ENCODE measurements at regions not wholly inside any gene's neighbourhood (a gene's known extent, or its start where the extent isn't known, plus 50 kb on each side); places are given as distances from the start of the nearest gene placed in this dataset.
"Not testable (repeated sequence)": the region's sequence is repeated elsewhere in the genome, so short reads cannot be mapped to it uniquely, and the experiment has no call there.

- ATAC-seq, result no peak
- Histone ChIP-seq H3K27me3 (ENCODE audit: low read depth) (no peaks in the 10 kb centered on the region), H3K4me3 (no peak overlapping the region), H3K9me3 (peaks cover 20% of the 10 kb centered on the region), H3K27ac (no peak overlapping the region), H3K36me3 (no peaks in the 10 kb centered on the region), H3K4me1 (no peaks in the 10 kb centered on the region)
- TF ChIP-seq, protein P1, sequence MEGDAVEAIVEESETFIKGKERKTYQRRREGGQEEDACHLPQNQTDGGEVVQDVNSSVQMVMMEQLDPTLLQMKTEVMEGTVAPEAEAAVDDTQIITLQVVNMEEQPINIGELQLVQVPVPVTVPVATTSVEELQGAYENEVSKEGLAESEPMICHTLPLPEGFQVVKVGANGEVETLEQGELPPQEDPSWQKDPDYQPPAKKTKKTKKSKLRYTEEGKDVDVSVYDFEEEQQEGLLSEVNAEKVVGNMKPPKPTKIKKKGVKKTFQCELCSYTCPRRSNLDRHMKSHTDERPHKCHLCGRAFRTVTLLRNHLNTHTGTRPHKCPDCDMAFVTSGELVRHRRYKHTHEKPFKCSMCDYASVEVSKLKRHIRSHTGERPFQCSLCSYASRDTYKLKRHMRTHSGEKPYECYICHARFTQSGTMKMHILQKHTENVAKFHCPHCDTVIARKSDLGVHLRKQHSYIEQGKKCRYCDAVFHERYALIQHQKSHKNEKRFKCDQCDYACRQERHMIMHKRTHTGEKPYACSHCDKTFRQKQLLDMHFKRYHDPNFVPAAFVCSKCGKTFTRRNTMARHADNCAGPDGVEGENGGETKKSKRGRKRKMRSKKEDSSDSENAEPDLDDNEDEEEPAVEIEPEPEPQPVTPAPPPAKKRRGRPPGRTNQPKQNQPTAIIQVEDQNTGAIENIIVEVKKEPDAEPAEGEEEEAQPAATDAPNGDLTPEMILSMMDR (IDR thresholded peaks at IDR 0.05), result no peak
- intact Hi-C loops (cut with DNase I), result no loop called here
- no peak for DNase-seq
Measured at GRCh38 chr10:31675726-31676125, 252.9 kb downstream of the ARHGAP12 start.

- Histone ChIP-seq H3K9me3 (no peaks in the 10 kb centered on the region), H3K36me3 (no peaks in the 10 kb centered on the region), H3K4me3 (no peak overlapping the region), H3K27me3 (ENCODE audit: low read depth) (no peaks in the 10 kb centered on the region), H3K4me1 (no peaks in the 10 kb centered on the region), H3K27ac (no peak overlapping the region)
- intact Hi-C loops (cut with DNase I), result no loop called here
- TF ChIP-seq, protein P1 (IDR thresholded peaks at IDR 0.05), result no peak
- DNase-seq (no peak), ATAC-seq (no peak)
Measured at GRCh38 chr10:31669357-31669756, 259.3 kb downstream of the ARHGAP12 start.

GRCh38 chr10:31668326-31668725 is 260.3 kb downstream of the ARHGAP12 start:
- intact Hi-C loops (cut with DNase I), result no loop called here
- ATAC-seq (no peak), DNase-seq (no peak)
- Histone ChIP-seq H3K27me3 (ENCODE audit: low read depth) (no peaks in the 10 kb centered on the region), H3K36me3 (no peaks in the 10 kb centered on the region), H3K4me3 (no peak overlapping the region), H3K27ac (no peak overlapping the region), H3K4me1 (no peaks in the 10 kb centered on the region), H3K9me3 (no peaks in the 10 kb centered on the region)
- TF ChIP-seq, protein P1 (IDR thresholded peaks at IDR 0.05), result no peak

GRCh38 chr10:31665764-31666279 is 262.8 kb downstream of the ARHGAP12 start:
- intact Hi-C loops (cut with DNase I); H3K9me3 ChIP-seq; H3K4me3 ChIP-seq; H3K27ac ChIP-seq; H3K36me3 ChIP-seq; ATAC-seq; DNase-seq; H3K4me1 ChIP-seq; H3K27me3 ChIP-seq (ENCODE audit: low read depth): not testable (repeated sequence)

DNA sequence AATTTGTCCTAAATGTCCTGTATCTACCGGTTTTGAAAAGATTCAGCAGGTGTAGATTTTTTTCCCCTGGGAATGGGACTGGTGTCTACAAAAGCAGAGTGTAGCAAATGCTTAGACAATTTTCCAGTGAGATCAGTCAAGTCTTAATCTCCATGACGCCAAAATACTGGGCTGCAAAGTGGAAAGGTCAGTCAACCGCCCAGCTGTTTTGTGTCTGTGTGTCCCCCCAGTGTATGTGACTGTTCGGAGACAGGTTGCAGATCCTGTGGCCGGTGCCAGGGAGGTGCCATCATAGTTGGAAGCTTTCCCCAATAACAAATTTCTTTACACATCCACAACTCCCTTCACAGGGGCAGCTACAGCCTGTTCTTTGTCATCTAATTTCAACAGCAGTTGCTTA is 263.8 kb downstream of the ARHGAP12 start:
- Histone ChIP-seq H3K4me1 (no peaks in the 10 kb centered on the region), H3K4me3 (no peak overlapping the region), H3K27me3 (ENCODE audit: low read depth) (no peaks in the 10 kb centered on the region), H3K27ac (no peak overlapping the region), H3K36me3 (no peaks in the 10 kb centered on the region), H3K9me3 (no peaks in the 10 kb centered on the region)
- intact Hi-C loops (cut with DNase I), result no loop called here
- TF ChIP-seq, protein P1 (IDR thresholded peaks at IDR 0.05), result no peak
- no peak for ATAC-seq
- DNase-seq, result no peak

DNA sequence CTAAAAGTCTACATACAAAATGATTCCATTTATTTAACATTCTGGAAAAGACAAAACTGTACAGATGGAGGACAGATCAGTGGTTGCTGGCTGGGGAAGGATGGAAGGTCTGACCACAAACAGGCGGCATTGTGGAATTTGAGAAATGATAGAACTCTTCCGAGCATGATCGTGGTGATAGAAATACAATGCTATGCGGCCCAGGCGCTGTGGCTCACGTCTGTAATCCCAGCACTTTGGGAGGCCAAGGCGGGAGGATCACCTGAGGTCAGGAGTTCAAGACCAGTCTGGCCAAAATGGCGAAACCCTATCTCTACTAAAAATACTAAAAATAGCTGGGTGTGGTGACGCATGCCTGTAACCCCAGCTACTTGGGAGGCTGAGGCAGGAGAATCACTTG is 264.6 kb downstream of the ARHGAP12 start:
- H3K9me3 ChIP-seq; intact Hi-C loops (cut with DNase I); H3K4me1 ChIP-seq; H3K4me3 ChIP-seq; H3K27ac ChIP-seq; DNase-seq; H3K27me3 ChIP-seq (ENCODE audit: low read depth); H3K36me3 ChIP-seq; ATAC-seq: not testable (repeated sequence)

- H3K36me3 ChIP-seq, result no peaks in the 10 kb centered on the region
- no peak overlapping the region for H3K27ac ChIP-seq
- H3K9me3 ChIP-seq, result no peaks in the 10 kb centered on the region
- TF ChIP-seq, protein P1 (IDR thresholded peaks at IDR 0.05), result no peak
- no peaks in the 10 kb centered on the region for H3K4me1 ChIP-seq
- H3K4me3 ChIP-seq, result no peak overlapping the region
- no peak for ATAC-seq
- no peak for DNase-seq
- H3K27me3 ChIP-seq (ENCODE audit: low read depth), result no peaks in the 10 kb centered on the region
- intact Hi-C loops (cut with DNase I), result no loop called here
Measured at GRCh38 chr10:31660300-31660699, 268.3 kb downstream of the ARHGAP12 start.
